ENCODE measurements at regions not wholly inside any gene's neighbourhood (a gene's known extent, or its start where the extent isn't known, plus 50 kb on each side); places are given as distances from the start of the nearest gene placed in this dataset.

- TF ChIP-seq, protein P1, sequence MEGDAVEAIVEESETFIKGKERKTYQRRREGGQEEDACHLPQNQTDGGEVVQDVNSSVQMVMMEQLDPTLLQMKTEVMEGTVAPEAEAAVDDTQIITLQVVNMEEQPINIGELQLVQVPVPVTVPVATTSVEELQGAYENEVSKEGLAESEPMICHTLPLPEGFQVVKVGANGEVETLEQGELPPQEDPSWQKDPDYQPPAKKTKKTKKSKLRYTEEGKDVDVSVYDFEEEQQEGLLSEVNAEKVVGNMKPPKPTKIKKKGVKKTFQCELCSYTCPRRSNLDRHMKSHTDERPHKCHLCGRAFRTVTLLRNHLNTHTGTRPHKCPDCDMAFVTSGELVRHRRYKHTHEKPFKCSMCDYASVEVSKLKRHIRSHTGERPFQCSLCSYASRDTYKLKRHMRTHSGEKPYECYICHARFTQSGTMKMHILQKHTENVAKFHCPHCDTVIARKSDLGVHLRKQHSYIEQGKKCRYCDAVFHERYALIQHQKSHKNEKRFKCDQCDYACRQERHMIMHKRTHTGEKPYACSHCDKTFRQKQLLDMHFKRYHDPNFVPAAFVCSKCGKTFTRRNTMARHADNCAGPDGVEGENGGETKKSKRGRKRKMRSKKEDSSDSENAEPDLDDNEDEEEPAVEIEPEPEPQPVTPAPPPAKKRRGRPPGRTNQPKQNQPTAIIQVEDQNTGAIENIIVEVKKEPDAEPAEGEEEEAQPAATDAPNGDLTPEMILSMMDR (IDR thresholded peaks at IDR 0.05): no peak
- TF ChIP-seq POLR2A (IDR thresholded peaks at IDR 0.05): no peak
These were observed 770.2 kb upstream of the NXPH2 start for GRCh38 chr2:139550341-139550740.
